ENCODE measurements at regions not wholly inside any gene's neighbourhood (a gene's known extent, or its start where the extent isn't known, plus 50 kb on each side); places are given as distances from the start of the nearest gene placed in this dataset.
A peak's percentile ranks its signal among the peaks of the same experiment; 100 is the strongest.

- TF ChIP-seq, protein P1, sequence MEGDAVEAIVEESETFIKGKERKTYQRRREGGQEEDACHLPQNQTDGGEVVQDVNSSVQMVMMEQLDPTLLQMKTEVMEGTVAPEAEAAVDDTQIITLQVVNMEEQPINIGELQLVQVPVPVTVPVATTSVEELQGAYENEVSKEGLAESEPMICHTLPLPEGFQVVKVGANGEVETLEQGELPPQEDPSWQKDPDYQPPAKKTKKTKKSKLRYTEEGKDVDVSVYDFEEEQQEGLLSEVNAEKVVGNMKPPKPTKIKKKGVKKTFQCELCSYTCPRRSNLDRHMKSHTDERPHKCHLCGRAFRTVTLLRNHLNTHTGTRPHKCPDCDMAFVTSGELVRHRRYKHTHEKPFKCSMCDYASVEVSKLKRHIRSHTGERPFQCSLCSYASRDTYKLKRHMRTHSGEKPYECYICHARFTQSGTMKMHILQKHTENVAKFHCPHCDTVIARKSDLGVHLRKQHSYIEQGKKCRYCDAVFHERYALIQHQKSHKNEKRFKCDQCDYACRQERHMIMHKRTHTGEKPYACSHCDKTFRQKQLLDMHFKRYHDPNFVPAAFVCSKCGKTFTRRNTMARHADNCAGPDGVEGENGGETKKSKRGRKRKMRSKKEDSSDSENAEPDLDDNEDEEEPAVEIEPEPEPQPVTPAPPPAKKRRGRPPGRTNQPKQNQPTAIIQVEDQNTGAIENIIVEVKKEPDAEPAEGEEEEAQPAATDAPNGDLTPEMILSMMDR (conservative IDR thresholded peaks at IDR 0.05; ENCODE audit: low read depth, low read length): no peak
- peak; percentile 58 for DNase-seq (ENCODE audit: low read depth)
- no peak overlapping the region for H3K4me3 ChIP-seq (ENCODE audit: low read depth, low read length)
Measured at GRCh38 chr4:175542786-175543185, 269.3 kb downstream of the GPM6A start.

DNA sequence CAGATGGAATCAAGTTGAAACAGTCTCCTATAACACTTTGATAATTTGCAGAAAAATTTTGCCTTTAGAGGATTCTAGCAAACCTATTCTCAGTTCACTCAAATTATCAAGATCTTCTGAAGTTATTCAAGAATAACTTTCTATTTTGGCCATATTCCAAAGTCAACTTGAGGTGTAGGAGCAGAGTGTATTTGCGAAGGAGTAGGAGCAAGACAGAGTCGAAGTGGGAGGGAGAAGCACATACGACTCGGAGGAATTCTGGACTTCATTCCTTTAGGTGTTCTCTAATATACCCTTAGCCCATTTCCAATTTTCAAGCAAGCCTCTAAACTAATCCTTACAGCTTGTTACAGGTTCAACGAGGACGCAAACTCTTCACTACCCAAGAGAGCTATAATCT, 252.9 kb downstream of the GPM6A start:
- no peak overlapping the region for H3K4me3 ChIP-seq (ENCODE audit: low read depth, low read length)
- no peak for DNase-seq (ENCODE audit: low read depth)
- TF ChIP-seq, protein P1 (conservative IDR thresholded peaks at IDR 0.05; ENCODE audit: low read depth, low read length): no peak

GRCh38 chr4:175559526-175559925, 252.5 kb downstream of the GPM6A start:
- no peak overlapping the region for H3K4me3 ChIP-seq (ENCODE audit: low read depth, low read length)
- no peak for DNase-seq (ENCODE audit: low read depth)
- TF ChIP-seq, protein P1 (conservative IDR thresholded peaks at IDR 0.05; ENCODE audit: low read depth, low read length): no peak

DNA sequence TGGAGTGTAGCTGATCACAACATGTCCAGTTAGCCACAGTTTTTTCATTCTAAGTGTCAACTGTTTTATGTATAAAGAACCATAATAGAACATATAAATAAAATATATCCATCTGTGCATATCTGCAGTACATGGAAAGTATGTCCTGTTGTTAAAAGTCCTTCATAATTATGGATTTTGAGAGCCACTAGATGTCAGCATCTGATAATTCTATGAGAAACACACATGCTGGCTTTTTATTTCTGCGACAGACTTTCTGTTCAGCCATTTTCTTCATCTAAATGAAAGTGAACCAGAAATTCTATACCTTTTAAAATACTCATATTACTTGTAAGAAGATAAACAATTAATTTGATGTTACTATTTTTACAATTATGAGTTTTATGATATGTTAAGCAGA, 251.5 kb downstream of the GPM6A start:
- DNase-seq (ENCODE audit: low read depth): peak; percentile 79
- H3K4me3 ChIP-seq (ENCODE audit: low read depth, low read length): no peak overlapping the region
- TF ChIP-seq, protein P1 (conservative IDR thresholded peaks at IDR 0.05; ENCODE audit: low read depth, low read length): peak; percentile 50

GRCh38 chr4:175561696-175562095, 250.4 kb downstream of the GPM6A start:
- no peak overlapping the region for H3K4me3 ChIP-seq (ENCODE audit: low read depth, low read length)
- no peak for DNase-seq (ENCODE audit: low read depth)
- TF ChIP-seq, protein P1 (conservative IDR thresholded peaks at IDR 0.05; ENCODE audit: low read depth, low read length): no peak

DNA sequence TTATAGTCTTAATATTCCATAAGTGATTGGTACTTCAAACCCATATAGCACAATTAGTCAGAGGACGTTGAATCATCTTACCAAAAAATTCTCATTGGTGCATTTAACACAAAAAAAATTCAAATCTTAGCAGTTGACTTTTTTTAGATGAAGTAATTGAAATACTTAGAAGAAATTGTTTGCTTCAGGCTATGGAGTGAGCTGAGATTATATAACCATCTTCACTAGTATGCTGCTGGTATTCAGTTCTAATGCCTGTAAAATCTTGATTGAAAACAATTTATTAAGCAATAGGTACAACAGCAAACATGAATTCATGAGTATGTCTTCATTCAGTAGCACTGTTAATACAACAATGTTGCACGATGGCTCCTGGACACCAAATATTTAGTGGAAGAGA, 250.0 kb downstream of the GPM6A start:
- DNase-seq (ENCODE audit: low read depth): no peak
- TF ChIP-seq, protein P1 (conservative IDR thresholded peaks at IDR 0.05; ENCODE audit: low read depth, low read length): no peak
- no peak overlapping the region for H3K4me3 ChIP-seq (ENCODE audit: low read depth, low read length)

- TF ChIP-seq, protein P1 (conservative IDR thresholded peaks at IDR 0.05; ENCODE audit: low read depth, low read length): no peak
- no peak for DNase-seq (ENCODE audit: low read depth)
- H3K4me3 ChIP-seq (ENCODE audit: low read depth, low read length): no peak overlapping the region
Measured at GRCh38 chr4:175562542-175562941, 249.5 kb downstream of the GPM6A start.
